HL-60 (cell line): ENCODE measurements at regions not wholly inside any gene's neighbourhood (a gene's known extent, or its start where the extent isn't known, plus 50 kb on each side); places are given as distances from the start of the nearest gene placed in this dataset.

Experiments used
- DNase-seq, 2 experiments: peaks; one replicate each; pipeline ENCODE4 v3.0.0-alpha.2; 2010 to 2020; ENCODE audit warnings: low read depth in 1 of 2, low spot score in 1 of 2
- H3K27ac ChIP-seq: fragments of 250-450 bp; sonication (Bioruptor Pico); replicated peaks from 2 replicates; pipeline ENCODE4 v1.5.1; 2020; ENCODE audit warnings: mild to moderate bottlenecking, moderate library complexity
- H3K27me3 ChIP-seq: fragments of 250-450 bp; sonication (Bioruptor Pico); 2 replicates; pipeline ENCODE4 v1.5.1; 2021; ENCODE audit warnings: mild to moderate bottlenecking, moderate library complexity; ENCODE audit not compliant: insufficient read depth, poor library complexity, severe bottlenecking
- H3K4me3 ChIP-seq: replicated peaks from 2 replicates; pipeline ENCODE4 v1.5.1; 2011; ENCODE audit warnings: mild to moderate bottlenecking, control low read depth, low read length; ENCODE audit not compliant: insufficient read depth
- CTCF ChIP-seq: IDR thresholded peaks from one replicate; pipeline ENCODE4 v1.5.1; 2011; ENCODE audit warnings: low read length, control low read depth, inconsistent platforms; ENCODE audit not compliant: insufficient read depth
- GABPA ChIP-seq: IDR thresholded peaks from 2 replicates; pipeline ENCODE4 v1.6.1; 2012; ENCODE audit warnings: low read depth
- POLR2AphosphoS5 ChIP-seq: IDR thresholded peaks from 2 replicates; pipeline ENCODE4 v1.6.1; 2012; ENCODE audit warnings: low read depth
- REST ChIP-seq: IDR thresholded peaks from 2 replicates; pipeline ENCODE4 v1.6.1; 2012; ENCODE audit warnings: low read depth; ENCODE audit not compliant: insufficient replicate concordance
- SPI1 ChIP-seq: IDR thresholded peaks from 2 replicates; pipeline ENCODE4 v1.6.1; 2012; ENCODE audit warnings: low read depth, mild to moderate bottlenecking, borderline replicate concordance

- no peak for DNase-seq
- TF ChIP-seq CTCF, result no peak
- TF ChIP-seq REST, result no peak
- TF ChIP-seq POLR2AphosphoS5, result no peak
- no peak for TF ChIP-seq SPI1
- TF ChIP-seq GABPA, result no peak
Measured at GRCh38 chr2:199100326-199101110, 357.2 kb downstream of the SATB2 start.

GRCh38 chr2:199092419-199092818, 365.3 kb downstream of the SATB2 start:
- Histone ChIP-seq H3K4me3 (no peak overlapping the region), H3K27ac (no peak overlapping the region), H3K27me3 (no peaks in the 10 kb centered on the region)
- DNase-seq, result no peak
- TF ChIP-seq CTCF, result no peak
- no peak for TF ChIP-seq GABPA
- no peak for TF ChIP-seq REST
- no peak for TF ChIP-seq POLR2AphosphoS5
- TF ChIP-seq SPI1, result no peak

More at GRCh38 chr2:199100326-199101110, 357.2 kb downstream of the SATB2 start:
- peaks cover 7% of the 10 kb centered on the region for H3K27me3 ChIP-seq
- H3K4me3 ChIP-seq, result no peak overlapping the region
- no peak overlapping the region for H3K27ac ChIP-seq

- Histone ChIP-seq H3K27ac (no peak overlapping the region), H3K27me3 (no peaks in the 10 kb centered on the region), H3K4me3 (no peak overlapping the region)
- no peak for DNase-seq
- TF ChIP-seq CTCF, result no peak
- no peak for TF ChIP-seq REST
- no peak for TF ChIP-seq SPI1
- no peak for TF ChIP-seq GABPA
- TF ChIP-seq POLR2AphosphoS5, result no peak
Measured at GRCh38 chr2:199085261-199085660, 372.5 kb downstream of the SATB2 start.
